GM19328 (cell line): ENCODE measurements at regions not wholly inside any gene's neighbourhood (a gene's known extent, or its start where the extent isn't known, plus 50 kb on each side); places are given as distances from the start of the nearest gene placed in this dataset.
"Not testable (repeated sequence)": the region's sequence is repeated elsewhere in the genome, so short reads cannot be mapped to it uniquely, and the experiment has no call there.

Source experiments
- ATAC-seq: cut with Tn5 transposase; IDR thresholded peaks from one replicate; pipeline ENCODE4 v1.9.1; 2021; ENCODE audit warnings: mild to moderate bottlenecking, moderate library complexity; ENCODE audit not compliant: unreplicated experiment

DNA sequence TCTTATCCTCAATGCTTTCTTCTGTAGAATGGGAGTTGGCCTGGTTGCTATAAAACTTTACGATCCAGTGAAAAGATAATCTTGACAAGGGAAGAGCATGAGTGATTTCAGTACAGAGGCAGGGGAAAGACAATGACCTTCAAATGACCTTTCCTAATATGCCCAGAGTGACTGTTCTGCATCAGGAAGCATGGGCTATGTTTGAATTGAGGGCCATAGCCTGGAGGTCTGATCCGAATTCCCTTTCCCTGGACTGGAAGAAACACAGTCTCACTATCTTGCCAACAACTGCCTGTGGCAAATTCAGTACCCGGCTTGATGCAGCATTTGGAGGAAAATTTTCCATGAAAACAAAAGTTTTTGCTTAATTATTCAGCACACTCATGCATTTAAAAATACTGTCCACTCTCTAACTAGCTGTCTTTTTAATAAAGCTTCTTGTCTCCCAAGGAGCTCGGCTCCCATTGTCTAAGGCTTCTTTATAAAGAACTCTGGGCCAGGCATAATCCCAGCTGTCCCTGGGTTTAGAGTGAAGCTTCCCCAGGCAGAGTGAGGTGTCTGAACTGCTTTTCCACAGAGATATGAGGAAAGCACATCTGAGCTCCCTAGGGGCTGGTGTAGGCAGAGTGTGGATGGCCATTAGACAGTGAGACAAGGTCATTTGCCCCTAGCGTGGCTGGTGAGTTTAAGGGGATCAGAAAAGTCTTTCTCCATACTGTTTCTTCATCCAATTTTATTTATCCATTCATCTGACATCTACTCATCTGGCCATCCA lies 132.7 kb upstream of the CADM1 start:
- no peak for ATAC-seq

DNA sequence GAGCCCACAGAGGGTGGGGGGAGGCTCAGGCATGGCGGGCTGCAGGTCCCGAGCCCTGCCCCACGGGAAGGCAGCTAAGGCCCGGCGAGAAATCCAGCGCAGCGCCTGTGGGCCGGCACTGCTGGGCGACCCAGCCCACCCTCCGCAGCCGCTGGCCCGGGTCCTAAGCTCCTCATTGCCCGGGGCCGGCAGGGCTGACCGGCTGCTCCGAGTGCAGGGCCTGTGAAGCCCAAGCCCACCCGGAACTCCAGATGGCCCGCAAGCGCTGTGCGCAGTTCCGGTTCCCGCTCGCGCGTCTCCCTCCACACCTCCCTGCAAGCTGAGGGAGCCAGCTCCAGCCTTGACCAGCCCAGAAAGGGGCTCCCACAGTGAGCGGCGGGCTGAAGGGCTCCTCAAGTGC lies 129.8 kb upstream of the CADM1 start:
- not testable (repeated sequence) for ATAC-seq

DNA sequence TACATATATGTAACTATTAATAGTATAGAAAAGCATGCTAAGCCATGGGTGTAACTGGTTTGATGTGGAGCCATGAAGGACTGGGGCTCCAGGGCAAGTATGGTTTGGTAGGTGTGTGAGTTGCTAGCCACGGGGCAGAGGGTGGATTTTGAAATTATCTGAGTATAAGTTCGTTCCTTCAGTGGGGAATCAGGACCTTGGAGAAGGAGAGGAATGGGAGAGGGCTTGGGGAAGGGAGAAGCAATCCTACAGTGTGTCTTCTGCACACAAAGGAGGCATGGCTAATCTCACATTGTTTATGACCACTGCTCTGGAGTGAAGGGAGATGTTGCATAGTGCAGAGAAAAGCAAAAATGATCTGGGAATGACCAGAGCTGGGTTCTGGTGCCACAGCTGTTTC lies 127.8 kb upstream of the CADM1 start:
- no peak for ATAC-seq

DNA sequence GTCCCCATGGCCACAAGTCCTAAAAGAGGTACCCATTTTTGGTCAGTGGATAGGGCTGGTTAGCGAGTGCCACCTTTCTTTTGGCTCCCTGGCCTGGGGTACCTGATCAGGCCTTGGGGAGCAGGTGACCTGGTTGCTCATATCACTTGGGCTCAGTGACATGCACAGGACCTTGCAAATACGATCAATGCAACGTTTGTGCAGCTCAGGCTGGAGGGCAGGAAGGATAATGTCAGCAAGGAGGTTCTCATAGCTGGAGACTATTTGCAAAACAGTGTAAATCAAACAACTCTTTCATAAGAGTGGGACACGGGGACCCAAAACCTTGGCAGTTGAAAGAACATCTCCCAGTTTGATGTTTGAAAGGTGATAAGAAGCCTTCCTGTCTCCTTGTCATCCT lies 127.4 kb upstream of the CADM1 start:
- ATAC-seq = no peak

DNA sequence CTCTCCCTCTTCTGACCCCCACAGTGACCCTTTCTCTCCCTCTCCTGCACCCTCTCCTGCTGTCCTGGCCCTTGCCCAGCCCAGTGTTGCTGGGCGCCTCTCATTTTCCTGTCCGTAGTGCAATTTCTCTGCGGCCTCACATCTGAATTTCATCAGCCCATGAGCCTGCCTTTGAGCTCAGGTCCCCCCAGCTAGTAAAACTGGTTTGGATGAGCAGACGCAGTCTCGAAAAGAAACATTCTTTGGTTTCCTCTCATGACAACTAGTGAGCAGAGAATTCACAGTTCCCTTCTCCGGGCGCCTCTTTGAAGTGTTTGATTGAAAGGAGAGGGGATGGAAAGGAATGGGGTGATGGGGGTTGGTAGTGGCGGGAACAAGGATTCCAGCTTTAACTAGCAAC lies 126.0 kb upstream of the CADM1 start:
- no peak for ATAC-seq

DNA sequence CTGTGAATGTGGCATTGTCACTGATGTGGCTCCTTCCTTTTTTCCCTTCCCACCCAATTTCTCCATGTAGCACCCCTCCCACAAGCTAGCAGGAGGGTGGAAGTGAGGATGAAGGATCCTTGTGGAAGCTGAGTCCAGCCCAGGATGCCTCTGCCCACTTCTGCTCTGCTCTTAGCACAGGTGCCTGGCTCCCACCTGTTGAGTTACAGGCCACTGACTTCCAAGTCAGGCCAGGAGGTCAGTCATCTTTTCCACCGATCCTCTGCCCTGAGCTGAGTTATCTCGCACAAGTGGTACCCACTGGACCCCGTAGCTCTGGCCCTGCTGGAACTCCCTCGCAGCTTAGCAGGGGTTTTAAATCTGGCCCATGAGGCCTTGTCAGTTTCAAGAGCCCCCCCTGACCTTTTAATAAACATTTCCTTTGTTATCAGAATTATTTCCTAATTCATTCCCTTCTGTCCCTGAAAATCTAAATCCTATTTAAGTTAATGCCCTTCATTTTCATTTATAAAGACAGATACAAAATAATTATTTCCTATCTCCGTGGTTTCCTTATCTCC lies 125.3 kb upstream of the CADM1 start:
- ATAC-seq = no peak

DNA sequence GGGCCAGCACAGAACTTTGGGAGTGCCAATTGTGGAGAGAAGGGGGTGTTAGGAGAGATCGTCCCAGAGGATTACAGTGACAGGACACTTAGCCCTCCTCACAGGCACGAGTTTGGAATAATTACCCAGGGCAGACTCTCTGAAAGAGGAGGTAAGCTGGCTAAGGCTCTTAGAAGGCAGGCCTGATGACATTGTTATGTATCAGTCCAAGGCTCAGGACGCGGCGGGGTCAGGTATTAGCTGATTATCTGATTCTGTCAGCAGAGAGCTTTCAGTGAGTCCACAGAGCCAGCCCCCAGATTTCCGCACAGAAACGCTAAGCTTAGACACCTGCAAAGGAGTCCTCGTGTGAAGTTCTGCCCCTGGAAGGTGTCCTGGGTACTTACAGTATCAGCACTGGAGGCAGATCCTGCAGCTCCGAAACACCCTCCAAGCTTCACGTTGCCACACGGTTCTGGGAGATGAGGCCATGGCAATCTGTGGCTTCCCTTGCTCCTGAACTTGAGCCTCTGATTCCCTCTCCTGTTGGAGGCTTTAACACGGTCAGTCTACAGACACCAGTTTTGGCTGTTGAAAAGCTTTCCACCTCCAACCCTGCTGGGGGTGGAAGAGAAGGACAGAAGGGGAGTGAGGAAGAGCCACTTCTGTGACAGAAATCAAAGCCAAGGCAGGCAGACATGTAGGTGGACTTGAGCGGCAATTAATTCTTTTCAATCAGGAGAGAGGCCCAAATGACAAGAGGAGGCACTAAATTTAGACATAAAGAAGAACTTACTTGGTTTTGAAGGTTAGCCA lies 123.6 kb upstream of the CADM1 start:
- ATAC-seq = no peak

DNA sequence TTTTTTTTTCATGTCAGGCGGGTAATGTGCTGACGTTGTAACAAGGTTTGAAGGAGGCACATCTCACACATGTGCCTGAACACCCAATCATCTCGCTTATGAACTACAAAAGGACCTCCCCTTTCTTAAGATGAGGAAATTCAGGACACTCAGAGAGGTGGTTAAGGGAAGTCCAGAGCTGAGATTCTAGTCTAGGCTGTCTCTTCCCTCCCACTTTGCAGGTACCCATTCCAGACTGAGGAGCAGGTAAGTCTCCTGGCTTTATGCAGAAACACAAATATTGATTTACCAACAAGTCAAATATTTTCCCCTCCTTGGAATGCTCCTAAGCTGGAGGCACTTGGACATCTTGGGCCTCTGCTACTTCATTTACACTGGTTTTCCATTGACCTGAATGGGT lies 122.9 kb upstream of the CADM1 start:
- no peak for ATAC-seq

DNA sequence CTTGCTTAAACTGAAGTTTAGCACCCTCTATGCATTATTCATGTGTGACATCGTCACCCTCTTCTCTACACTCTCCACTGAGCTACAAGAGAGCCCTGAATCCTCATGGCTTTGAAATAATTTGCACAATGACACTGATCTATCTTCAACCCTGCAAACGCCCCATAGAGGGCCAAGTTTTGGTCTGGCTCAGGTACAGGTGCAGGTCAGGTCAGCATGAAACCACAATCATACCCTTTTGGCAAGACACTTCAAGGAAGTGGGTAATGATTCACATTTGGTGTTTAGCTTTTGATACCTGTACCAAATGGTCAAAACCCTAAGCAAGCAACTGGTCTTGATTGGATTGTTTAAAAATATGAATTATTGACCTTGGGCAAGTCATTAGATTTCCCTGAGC lies 122.2 kb upstream of the CADM1 start:
- ATAC-seq = no peak

DNA sequence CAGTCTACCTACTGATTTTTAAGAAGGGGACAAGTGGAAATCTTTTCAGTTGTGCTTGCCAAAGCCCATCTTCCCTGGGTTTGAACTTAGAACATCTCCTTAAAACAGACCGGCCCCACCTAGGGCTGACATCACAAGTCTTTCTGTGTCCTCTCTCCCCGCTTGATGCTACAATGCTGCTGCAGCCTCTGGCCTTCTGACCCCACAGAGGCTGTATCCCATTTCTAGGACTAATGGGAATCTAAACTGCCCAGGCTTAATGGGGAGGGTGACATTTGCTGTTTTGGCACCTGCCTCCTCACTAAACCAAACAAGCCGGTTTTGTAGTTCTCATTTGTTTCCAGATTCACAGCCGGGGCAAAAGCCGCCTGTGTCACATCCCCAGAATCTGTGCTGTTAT lies 121.3 kb upstream of the CADM1 start:
- ATAC-seq = no peak

DNA sequence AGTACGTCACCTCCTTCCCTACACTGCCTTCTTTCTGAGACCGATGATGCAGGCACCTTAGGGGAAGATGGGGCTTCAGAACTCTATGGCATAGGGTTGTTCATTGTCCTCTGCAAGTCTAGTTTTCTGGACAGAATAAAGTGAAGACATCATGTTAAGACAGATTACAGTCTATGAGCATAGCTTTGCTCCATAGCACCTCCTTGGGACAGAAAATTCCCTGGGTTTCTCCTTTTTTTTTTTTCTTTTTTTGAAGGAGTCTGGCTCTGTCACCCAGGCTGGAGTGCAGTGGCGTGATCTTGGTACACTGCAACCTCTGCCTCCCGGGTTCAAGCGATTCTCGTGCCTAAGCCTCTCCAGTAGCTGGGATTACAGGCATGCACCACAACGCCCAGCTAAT lies 119.8 kb upstream of the CADM1 start:
- no peak for ATAC-seq

DNA sequence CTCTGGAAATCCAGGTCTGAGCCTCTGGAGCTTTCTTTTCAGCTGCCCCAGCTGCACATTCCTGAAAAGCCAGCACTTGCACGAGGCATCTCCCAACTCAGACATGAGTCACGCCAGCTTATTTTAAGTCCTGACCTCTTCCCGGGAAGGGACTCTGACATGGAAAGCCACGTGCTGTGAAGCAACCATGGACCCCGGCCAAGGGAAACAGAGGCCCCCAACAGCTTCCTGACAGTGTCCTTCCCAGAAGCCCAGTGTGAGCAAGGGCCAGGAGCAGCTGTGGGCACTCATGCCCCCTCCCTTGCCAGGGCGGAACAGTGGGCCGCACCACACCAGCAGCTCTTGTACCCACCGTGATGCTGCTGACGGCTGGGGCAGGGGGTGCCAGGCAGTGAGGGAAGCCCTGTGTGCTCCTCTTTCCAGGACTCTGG lies 118.8 kb upstream of the CADM1 start:
- ATAC-seq = no peak

DNA sequence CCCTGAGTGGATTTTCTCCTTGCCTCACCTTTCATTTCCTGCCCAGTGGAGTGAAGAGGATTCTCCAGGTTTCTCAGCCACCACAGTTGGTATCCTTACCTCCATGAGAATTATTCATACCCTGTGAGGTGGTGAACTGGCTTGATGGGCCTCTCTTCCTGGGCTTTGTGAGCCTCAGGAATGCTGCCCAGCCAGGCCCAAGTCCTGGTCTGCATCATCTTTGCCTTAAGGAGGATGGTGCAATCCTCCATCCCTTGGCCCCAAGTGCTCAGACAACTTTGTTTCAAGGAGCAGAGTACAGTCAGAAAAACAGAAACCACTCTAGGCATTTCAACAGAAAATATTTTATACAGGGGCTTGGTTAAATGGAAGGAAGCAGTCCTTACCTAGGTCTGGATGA lies 114.2 kb upstream of the CADM1 start:
- ATAC-seq = no peak

DNA sequence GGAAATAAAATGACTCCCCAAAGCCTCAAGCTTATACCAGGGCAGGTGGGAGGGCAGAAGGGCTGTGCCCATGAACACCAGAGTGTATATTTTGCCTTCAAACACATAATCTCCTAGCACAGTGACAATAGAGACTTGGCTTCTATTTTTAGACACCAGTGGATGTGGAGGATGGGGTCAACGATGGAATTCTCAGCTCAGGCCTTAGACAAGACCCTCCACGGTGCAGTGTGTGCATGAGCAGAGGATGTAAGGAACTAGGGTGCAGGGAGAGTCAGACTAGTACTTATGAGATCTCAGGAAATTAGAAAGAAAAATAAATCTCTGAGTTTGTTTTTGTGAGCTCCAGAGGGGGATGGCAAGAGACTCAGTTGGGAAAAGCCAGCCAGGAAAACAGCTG lies 113.6 kb upstream of the CADM1 start:
- no peak for ATAC-seq

DNA sequence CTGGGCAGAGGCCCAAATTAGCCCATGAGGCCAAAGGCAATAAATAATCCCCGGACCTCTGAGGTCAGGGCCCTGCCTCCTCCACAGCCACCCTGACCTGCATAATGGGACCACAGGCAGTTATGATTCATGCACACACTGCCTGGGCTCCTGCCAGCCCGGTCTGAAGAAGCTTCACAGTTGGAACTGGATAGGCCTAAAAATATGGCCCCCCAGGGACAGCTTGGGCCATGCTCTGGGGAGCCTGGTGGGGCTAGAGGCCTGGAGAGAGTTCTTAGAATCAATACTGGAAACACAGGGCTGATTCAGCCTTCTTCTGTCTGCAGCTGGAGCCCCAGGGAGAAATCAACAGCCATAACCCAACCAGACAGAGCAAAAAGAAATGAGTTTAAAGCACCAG lies 112.8 kb upstream of the CADM1 start:
- no peak for ATAC-seq

DNA sequence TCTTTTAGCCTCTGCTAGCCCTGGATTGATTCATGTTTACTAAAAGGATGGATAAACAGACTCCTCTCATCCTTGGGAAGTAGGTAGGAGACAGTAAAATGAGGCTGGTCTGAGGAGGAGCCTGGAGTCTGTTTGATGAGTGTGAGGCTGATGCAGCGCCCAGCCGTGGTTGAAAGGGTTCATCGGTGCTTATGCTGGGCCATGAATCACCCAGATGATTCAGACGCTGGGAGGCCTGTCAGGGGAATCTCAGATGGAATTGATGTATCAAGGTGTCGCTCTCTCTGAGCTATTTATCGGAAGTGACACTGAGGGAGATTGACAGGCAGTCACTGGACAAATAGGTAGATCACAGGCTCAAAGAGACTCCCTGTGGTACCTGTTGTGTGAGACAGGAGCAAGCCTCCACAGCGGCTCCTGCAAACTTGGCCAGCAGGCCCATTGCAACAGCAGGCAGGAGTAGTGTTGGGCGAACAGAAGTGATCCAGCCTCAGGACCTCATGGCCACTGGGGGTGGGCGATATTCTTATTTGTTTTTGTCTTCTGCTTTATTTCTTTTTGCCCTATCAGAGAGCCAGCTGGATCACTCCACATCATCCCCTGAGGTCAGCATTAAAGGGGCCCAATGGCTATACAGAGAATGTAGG lies 109.9 kb upstream of the CADM1 start:
- no peak for ATAC-seq

DNA sequence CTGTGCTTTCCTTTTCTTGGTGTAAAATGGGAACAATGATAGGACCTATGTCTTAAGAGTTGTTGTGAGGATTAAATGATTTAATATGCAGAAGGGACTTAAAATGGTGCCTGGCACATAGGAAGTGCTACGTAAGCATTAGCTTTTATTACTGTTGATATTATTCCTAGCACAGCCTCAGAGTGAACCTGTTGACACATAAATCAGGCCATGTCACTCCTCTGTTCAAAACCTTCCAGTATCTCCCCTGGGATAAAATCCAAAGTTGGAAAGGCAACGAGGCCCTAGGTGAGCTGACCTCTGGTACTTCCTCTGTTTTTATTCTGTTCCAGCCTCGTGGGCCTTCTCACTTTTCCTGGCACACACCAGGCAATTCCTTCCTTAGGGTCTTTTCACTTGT lies 108.8 kb upstream of the CADM1 start:
- no peak for ATAC-seq

DNA sequence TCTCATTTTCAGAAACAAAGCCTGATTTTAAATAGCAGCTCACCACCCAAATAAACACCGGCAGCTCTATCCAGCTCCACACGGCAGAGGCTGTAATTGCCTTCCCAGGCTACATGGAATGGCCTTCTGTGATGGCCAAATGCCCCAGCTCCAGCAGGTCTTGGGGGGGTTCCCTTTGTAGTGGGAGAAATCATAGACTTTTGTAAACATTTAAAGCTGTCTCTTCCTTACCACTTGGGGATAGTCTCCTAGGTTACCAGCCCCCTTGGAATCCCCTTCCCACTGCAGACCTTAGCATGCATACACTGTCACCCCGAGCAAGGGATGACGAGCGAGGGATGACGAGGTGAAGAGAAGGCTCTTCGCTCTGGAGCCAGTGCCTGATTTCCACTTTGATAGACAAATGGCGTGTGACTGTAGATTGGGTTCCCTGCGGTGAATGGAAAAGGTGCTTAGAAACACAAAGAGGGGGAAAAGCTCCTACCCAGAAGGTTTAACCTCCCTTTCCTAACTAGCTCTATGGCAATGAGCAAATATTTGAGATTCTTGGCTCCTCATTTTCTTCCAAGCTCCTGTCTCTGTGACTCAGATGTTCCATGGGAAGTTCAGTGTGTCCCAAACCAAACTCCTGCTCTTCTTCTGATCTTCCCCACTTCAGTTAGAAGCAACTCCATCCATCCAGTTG lies 108.0 kb upstream of the CADM1 start:
- no peak for ATAC-seq

DNA sequence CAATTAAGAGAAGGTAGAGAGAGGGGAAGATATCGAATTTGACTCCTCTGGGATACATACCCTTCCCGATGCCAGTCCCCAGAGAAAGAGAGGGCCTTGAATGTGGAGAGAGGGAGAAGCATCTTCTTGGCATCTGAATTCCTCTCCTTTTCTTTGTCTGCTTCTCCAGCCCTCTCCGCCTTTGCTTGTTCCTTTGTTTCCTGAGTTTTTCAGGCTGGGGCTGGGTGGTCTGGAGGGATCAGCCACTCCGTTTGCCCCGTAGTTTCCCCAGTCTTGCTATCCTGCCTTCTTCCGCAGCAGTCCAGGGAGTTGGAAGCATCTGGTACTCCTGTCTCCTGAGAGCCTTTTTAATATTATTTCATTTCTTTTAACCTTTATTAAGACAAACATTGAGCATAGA lies 107.1 kb upstream of the CADM1 start:
- no peak for ATAC-seq

DNA sequence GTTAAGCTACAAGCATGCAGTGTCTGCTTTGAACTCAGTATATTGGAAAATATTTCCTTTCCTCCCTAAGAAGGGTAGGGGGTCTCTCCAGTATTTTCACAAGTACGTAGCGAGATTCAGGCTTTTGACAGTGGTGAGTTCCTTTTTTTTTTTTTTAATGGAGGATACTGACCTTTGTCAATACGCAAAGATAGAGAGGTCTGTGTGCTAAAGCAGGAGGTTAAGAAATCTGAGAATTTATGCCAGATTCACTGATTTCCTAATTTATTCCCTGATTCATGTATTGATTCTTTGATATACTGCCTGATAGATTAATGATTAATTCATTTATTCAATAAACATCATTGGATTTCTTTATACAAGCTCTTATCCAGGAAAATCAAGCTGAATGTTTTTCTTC lies 106.7 kb upstream of the CADM1 start:
- ATAC-seq = no peak

DNA sequence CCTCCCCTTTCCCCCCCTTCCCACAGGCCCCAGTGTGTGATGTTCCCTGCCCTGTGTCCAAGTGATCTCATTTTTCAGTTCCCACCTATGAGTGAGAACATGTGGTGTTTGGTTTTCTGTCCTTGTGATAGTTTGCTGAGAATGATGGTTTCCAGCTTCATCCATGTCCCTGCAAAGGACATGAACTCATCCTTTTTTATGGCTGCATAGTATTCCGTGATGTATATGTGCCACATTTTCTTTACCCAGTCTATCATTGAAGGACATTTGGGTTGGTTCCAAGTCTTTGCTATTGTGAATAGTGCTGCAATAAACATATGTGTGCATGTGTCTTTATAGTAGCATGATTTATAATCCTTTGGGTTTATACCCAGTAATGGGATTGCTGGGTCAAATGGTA lies 106.0 kb upstream of the CADM1 start:
- ATAC-seq = not testable (repeated sequence)
